Astrocyte (in vitro differentiated cells and primary cell): ENCODE measurements at regions not wholly inside any gene's neighbourhood (a gene's known extent, or its start where the extent isn't known, plus 50 kb on each side); places are given as distances from the start of the nearest gene placed in this dataset.

ENCODE experiments used
- DNase-seq: peaks from one replicate; pipeline ENCODE4 v3.0.0-alpha.2; 2010; ENCODE audit warnings: low read depth
- FAIRE-seq: peaks from 2 replicates; lab custom pipeline; 2011; peaks lifted over from hg19 to GRCh38; lab: Jason Lieb, UNC
- H2AFZ ChIP-seq: 2 replicates; pipeline ENCODE4 v1.6.0; 2012; ENCODE audit warnings: low read depth, low read length, inconsistent platforms
- H3K27ac ChIP-seq: 2 replicates; pipeline ENCODE4 v1.5.1; 2011; ENCODE audit warnings: low read depth, low read length, inconsistent platforms
- H3K27me3 ChIP-seq: 2 replicates; pipeline ENCODE4 v1.6.0; 2011; ENCODE audit warnings: low read length, inconsistent platforms; ENCODE audit not compliant: insufficient read depth
- H3K36me3 ChIP-seq: 2 replicates; pipeline ENCODE4 v1.5.1; 2011; ENCODE audit warnings: low read length, inconsistent platforms; ENCODE audit not compliant: insufficient read depth
- H3K4me1 ChIP-seq: 2 replicates; pipeline ENCODE4 v1.5.1; 2011; ENCODE audit warnings: low read length, inconsistent platforms; ENCODE audit not compliant: insufficient read depth
- H3K4me2 ChIP-seq: 2 replicates; pipeline ENCODE4 v1.6.0; 2012; ENCODE audit warnings: low read length, inconsistent platforms
- H3K4me3 ChIP-seq: 2 replicates; pipeline ENCODE4 v1.5.1; 2011; ENCODE audit warnings: low read depth, mild to moderate bottlenecking, low read length, inconsistent platforms; ENCODE audit not compliant: insufficient read depth
- H3K79me2 ChIP-seq: 2 replicates; pipeline ENCODE4 v1.6.0; 2012; ENCODE audit warnings: mild to moderate bottlenecking, low read length, inconsistent platforms; ENCODE audit not compliant: insufficient read depth
- H3K9ac ChIP-seq: 2 replicates; pipeline ENCODE4 v1.6.0; 2012; ENCODE audit warnings: mild to moderate bottlenecking, low read length, inconsistent platforms
- H3K9me3 ChIP-seq: 2 replicates; pipeline ENCODE4 v1.5.1; 2012; ENCODE audit warnings: low read depth, mild to moderate bottlenecking, low read length, inconsistent platforms; ENCODE audit not compliant: insufficient read depth
- H4K20me1 ChIP-seq: 2 replicates; pipeline ENCODE4 v1.6.0; 2012; ENCODE audit warnings: low read length, inconsistent platforms; ENCODE audit not compliant: insufficient read depth
- H3K27ac Mint-ChIP-seq: one replicate; pipeline ENCODE4 v1.8.0; 2021; ENCODE audit warnings: mild to moderate bottlenecking, mixed read lengths; ENCODE audit not compliant: unreplicated experiment
- H3K27me3 Mint-ChIP-seq: one replicate; pipeline ENCODE4 v1.8.0; 2021; ENCODE audit warnings: low read depth, mixed read lengths; ENCODE audit not compliant: unreplicated experiment
- H3K36me3 Mint-ChIP-seq: one replicate; pipeline ENCODE4 v1.8.0; 2021; ENCODE audit warnings: low read depth, mixed read lengths; ENCODE audit not compliant: unreplicated experiment
- H3K4me1 Mint-ChIP-seq: one replicate; pipeline ENCODE4 v1.8.0; 2021; ENCODE audit warnings: low read depth, mixed read lengths; ENCODE audit not compliant: unreplicated experiment
- H3K4me3 Mint-ChIP-seq: one replicate; pipeline ENCODE4 v1.8.0; 2021; ENCODE audit warnings: mild to moderate bottlenecking, moderate library complexity, mixed read lengths; ENCODE audit not compliant: unreplicated experiment
- H3K9me3 Mint-ChIP-seq: one replicate; pipeline ENCODE4 v1.8.0; 2021; ENCODE audit warnings: mild to moderate bottlenecking, mixed read lengths; ENCODE audit not compliant: unreplicated experiment
- CTCF ChIP-seq: IDR thresholded peaks from 2 replicates; pipeline ENCODE4 v1.5.1; 2011; ENCODE audit warnings: low read depth, mild to moderate bottlenecking, inconsistent platforms, low read length, moderate library complexity; ENCODE audit not compliant: insufficient read depth
- EZH2 ChIP-seq: IDR thresholded peaks from 2 replicates; pipeline ENCODE4 v1.6.1; 2012; ENCODE audit warnings: mild to moderate bottlenecking, low read length, inconsistent platforms; ENCODE audit not compliant: insufficient read depth

GRCh38 chr16:5932906-5933305, 835.3 kb upstream of the EEF2KMT start:
- no peak for FAIRE-seq
- Mint-ChIP-seq H3K27me3 (peaks cover 7% of the 10 kb centered on the region), H3K4me1 (no peaks in the 10 kb centered on the region), H3K4me3 (no peak overlapping the region), H3K27ac (no peak overlapping the region), H3K9me3 (peaks cover 7% of the 10 kb centered on the region), H3K36me3 (no peaks in the 10 kb centered on the region)
- Histone ChIP-seq H3K9ac (no peak overlapping the region), H3K4me1 (no peaks in the 10 kb centered on the region), H3K79me2 (no peaks in the 10 kb centered on the region), H2AFZ (no peak overlapping the region), H3K4me2 (no peak overlapping the region), H3K36me3 (no peaks in the 10 kb centered on the region), H4K20me1 (no peaks in the 10 kb centered on the region), H3K27ac (no peak overlapping the region), H3K27me3 (no peaks in the 10 kb centered on the region), H3K9me3 (no peaks in the 10 kb centered on the region), H3K4me3 (no peak overlapping the region)
- TF ChIP-seq CTCF (no peak), EZH2 (no peak)
- no peak for DNase-seq

GRCh38 chr16:5928476-5929065, 831.0 kb upstream of the EEF2KMT start:
- no peaks in the 10 kb centered on the region for H3K36me3 ChIP-seq
- no peak overlapping the region for H3K4me3 ChIP-seq
- TF ChIP-seq CTCF (no peak), EZH2 (no peak)
- H3K27me3 Mint-ChIP-seq: peaks cover 20% of the 10 kb centered on the region
- no peak overlapping the region for H3K4me2 ChIP-seq
- H3K79me2 ChIP-seq: no peaks in the 10 kb centered on the region
- no peaks in the 10 kb centered on the region for H3K9me3 ChIP-seq
- no peaks in the 10 kb centered on the region for H4K20me1 ChIP-seq
- peaks cover 5% of the 10 kb centered on the region for H3K9me3 Mint-ChIP-seq
- H3K27ac ChIP-seq: no peak overlapping the region
- DNase-seq (no peak), FAIRE-seq (no peak)
- H3K9ac ChIP-seq: no peak overlapping the region
- H2AFZ ChIP-seq: no peak overlapping the region
- H3K4me1 ChIP-seq: no peaks in the 10 kb centered on the region
- no peak overlapping the region for H3K4me3 Mint-ChIP-seq
- H3K27ac Mint-ChIP-seq: no peak overlapping the region
- no peaks in the 10 kb centered on the region for H3K4me1 Mint-ChIP-seq
- H3K36me3 Mint-ChIP-seq: no peaks in the 10 kb centered on the region
- no peaks in the 10 kb centered on the region for H3K27me3 ChIP-seq

- Histone ChIP-seq H3K4me3 (no peak overlapping the region), H3K27ac (no peak overlapping the region), H3K9me3 (no peaks in the 10 kb centered on the region), H2AFZ (no peak overlapping the region), H4K20me1 (no peaks in the 10 kb centered on the region), H3K4me1 (no peaks in the 10 kb centered on the region), H3K9ac (no peak overlapping the region), H3K4me2 (no peak overlapping the region), H3K36me3 (no peaks in the 10 kb centered on the region), H3K79me2 (no peaks in the 10 kb centered on the region), H3K27me3 (no peaks in the 10 kb centered on the region)
- H3K36me3 Mint-ChIP-seq: no peaks in the 10 kb centered on the region
- no peak overlapping the region for H3K4me3 Mint-ChIP-seq
- no peak for DNase-seq
- no peak overlapping the region for H3K27ac Mint-ChIP-seq
- no peak for FAIRE-seq
- H3K4me1 Mint-ChIP-seq: no peaks in the 10 kb centered on the region
- peaks cover 16% of the 10 kb centered on the region for H3K27me3 Mint-ChIP-seq
- peaks cover 5% of the 10 kb centered on the region for H3K9me3 Mint-ChIP-seq
- no peak for TF ChIP-seq CTCF
Measured at GRCh38 chr16:5925850-5926249, 828.3 kb upstream of the EEF2KMT start.
